ENCODE measurements at regions not wholly inside any gene's neighbourhood (a gene's known extent, or its start where the extent isn't known, plus 50 kb on each side); places are given as distances from the start of the nearest gene placed in this dataset.

- TF ChIP-seq CTCF (IDR thresholded peaks at IDR 0.05; ENCODE audit: low read length) (no peak), EZH2 (IDR thresholded peaks at IDR 0.05; ENCODE audit: borderline replicate concordance, low read length) (no peak)
These were observed 356.7 kb downstream of the BCKDHB start for GRCh38 chr6:80463197-80463596.

Data from OCI-LY1 (cell line).